ENCODE measurements at regions not wholly inside any gene's neighbourhood (a gene's known extent, or its start where the extent isn't known, plus 50 kb on each side); places are given as distances from the start of the nearest gene placed in this dataset.

- no peak for TF ChIP-seq CTCF (IDR thresholded peaks at IDR 0.05)
- TF ChIP-seq POLR2A (IDR thresholded peaks at IDR 0.05): no peak
Measured at GRCh38 chr13:26914624-26915023, 154.0 kb upstream of the GPR12 start.
